A549 (cell line): ENCODE measurements at regions not wholly inside any gene's neighbourhood (a gene's known extent, or its start where the extent isn't known, plus 50 kb on each side); places are given as distances from the start of the nearest gene placed in this dataset.

Experiments
- ATAC-seq, 2 experiments: fragments of 200-7000 bp in 1 of 2; fragments of >200 bp in 1 of 2; cut with Nextera tagmentation in 1 of 2; cut with Tn5 transposase in 1 of 2; 3 replicates each; pipeline versions ENCODE4 v1.8.0 to v1.9.1; 2018 to 2020; ENCODE audit warnings: mild to moderate bottlenecking in 1 of 2, moderate library complexity in 1 of 2
- CTCF ChIA-PET: fragments of 300-600 bp; sonication (Branson Sonifier 250); formaldehyde crosslinking; extraction: SDS; loops from one replicate; lab custom pipeline; 2021; ENCODE audit warnings: antibody characterized with exemption, inconsistent platforms; lab: Yijun Ruan, JAX
- POLR2A ChIA-PET: fragments of 350-600 bp; formaldehyde crosslinking; extraction: SDS; loops from one replicate; lab custom pipeline; 2021; ENCODE audit warnings: antibody characterized with exemption, inconsistent platforms; lab: Yijun Ruan, JAX
- DNase-seq, 2 experiments: peaks; one replicate each; pipeline versions ENCODE4 v3.0.0 to v3.0.0-alpha.2; 2011 to 2016; ENCODE audit warnings: low read depth in 1 of 2, low spot score in 1 of 2
- FAIRE-seq: peaks from 2 replicates; lab custom pipeline; 2011; peaks lifted over from hg19 to GRCh38; lab: Jason Lieb, UNC
- H3K27ac ChIP-seq, 2 experiments: fragments of >200 bp; sonication (Bioruptor Twin); formaldehyde crosslinking; 3 replicates each; pipeline ENCODE4 v1.5.1; 2016 to 2017
- H3K4me1 ChIP-seq: fragments of >200 bp; sonication (Bioruptor Twin); formaldehyde crosslinking; 3 replicates; pipeline ENCODE4 v1.6.1; 2016
- H3K4me2 ChIP-seq: fragments of >200 bp; sonication (Bioruptor Twin); formaldehyde crosslinking; 3 replicates; pipeline ENCODE4 v1.6.1; 2016
- H3K4me3 ChIP-seq: fragments of >200 bp; sonication (Bioruptor Twin); formaldehyde crosslinking; 3 replicates; pipeline ENCODE4 v1.5.1; 2016
- H3K9me3 ChIP-seq: fragments of >200 bp; sonication (Bioruptor Twin); formaldehyde crosslinking; 3 replicates; pipeline ENCODE4 v1.6.1; 2016
- CBX8 ChIP-seq: fragments of 200-600 bp; sonication (generic); IDR thresholded peaks from 2 replicates; pipeline ENCODE4 v1.6.1; 2016
- FOSL2 ChIP-seq, 2 experiments: fragments of 450-650 bp in 1 of 2; fragments of >200 bp in 1 of 2; sonication (Bioruptor Twin) in 1 of 2; formaldehyde crosslinking; IDR thresholded peaks; 2 replicates each; pipeline versions ENCODE4 v1.5.0 to v1.6.1; 2016 to 2020; ENCODE audit warnings: mild to moderate bottlenecking in 1 of 2, moderate library complexity in 1 of 2
- HOXB13 ChIP-seq: fragments of 250-450 bp; sonication (Bioruptor Pico); IDR thresholded peaks from 2 replicates; pipeline ENCODE4 v1.5.0; 2020; ENCODE audit warnings: low read depth, mild to moderate bottlenecking, moderate library complexity
- KDM1A ChIP-seq: fragments of 200-600 bp; sonication (generic); IDR thresholded peaks from 2 replicates; pipeline ENCODE4 v1.6.1; 2016; ENCODE audit warnings: low read depth, mild to moderate bottlenecking
- NFE2L2 ChIP-seq: fragments of 150-350 bp; conservative IDR thresholded peaks from 2 replicates; pipeline ENCODE4 v1.6.1; 2014; ENCODE audit warnings: low read length
- RARB ChIP-seq: fragments of 250-450 bp; sonication (Bioruptor Pico); IDR thresholded peaks from 2 replicates; pipeline ENCODE4 v1.8.0; 2021; ENCODE audit warnings: mild to moderate bottlenecking, moderate library complexity
- RCOR1 ChIP-seq: fragments of 150-350 bp; IDR thresholded peaks from 2 replicates; pipeline ENCODE4 v1.6.1; 2014; ENCODE audit warnings: antibody characterized with exemption, low read length, low read depth
- SMC3 ChIP-seq: fragments of >200 bp; sonication (Bioruptor Twin); formaldehyde crosslinking; IDR thresholded peaks from 3 replicates; pipeline ENCODE4 v1.6.1; 2018; ENCODE audit warnings: inconsistent platforms
- TP53 ChIP-seq: fragments of 250-450 bp; sonication (Bioruptor Pico); IDR thresholded peaks from 2 replicates; pipeline ENCODE4 v1.5.0; 2021; ENCODE audit warnings: mild to moderate bottlenecking, moderate library complexity
- ZFP36 ChIP-seq: fragments of 450-650 bp; IDR thresholded peaks from 2 replicates; pipeline ENCODE4 v1.6.1; 2014; ENCODE audit warnings: borderline replicate concordance; ENCODE audit not compliant: partially characterized antibody
- ZNF302 ChIP-seq: fragments of 250-450 bp; sonication (Bioruptor Pico); IDR thresholded peaks from 2 replicates; pipeline ENCODE4 v1.9.0; 2021; ENCODE audit warnings: inconsistent platforms, mild to moderate bottlenecking, moderate library complexity
- WGBS: methylation state at CpG from one replicate; pipeline ENCODE4 v1.1.6; 2017; ENCODE audit errors: missing lambda C conversion rate; 5-methylcytosine and 5-hydroxymethylcytosine counted together
- TF ChIP-seq, protein P1 (sequence below): fragments of 200-600 bp; sonication (generic); IDR thresholded peaks from 2 replicates; pipeline ENCODE4 v1.6.1; 2016; ENCODE audit warnings: antibody characterized with exemption, mild to moderate bottlenecking, moderate library complexity
- TF ChIP-seq, protein P2 (sequence below): IDR thresholded peaks from 2 replicates; pipeline ENCODE4 v1.6.1; 2012

GRCh38 chr15:96407482-96407881 is 77.0 kb downstream of the NR2F2 start:
- ChIA-PET POLR2A (no interaction called here), CTCF (no interaction called here)
- Histone ChIP-seq H3K9me3 (0 out of 3 replicates have a peak, but pooled peaks cover 6% of the 10 kb centered on the region), H3K4me2 (no peak overlapping the region), H3K4me3 (no peak overlapping the region), H3K4me1 (no peaks in the 10 kb centered on the region)
- DNase-seq = no peak
- 55% methylated on average over 2 of the region's 2 CpGs for WGBS
- no peak for TF ChIP-seq ZFP36
- TF ChIP-seq, all 56 proteins: peak for 0
- FAIRE-seq (no peak), ATAC-seq (no peak)
- no peak overlapping the region for H3K27ac ChIP-seq

GRCh38 chr15:96408591-96409183 is 78.2 kb downstream of the NR2F2 start:
- DNase-seq = no peak
- no peak overlapping the region for H3K27ac ChIP-seq
- CTCF ChIA-PET = no interaction called here
- TF ChIP-seq RCOR1 = no peak
- TF ChIP-seq RARB (CRISPR knock-in tag) = no peak
- TF ChIP-seq FOSL2 (IDR thresholded peaks at IDR 0.05) = no peak
- TF ChIP-seq FOSL2 (CRISPR knock-in tag; IDR thresholded peaks at IDR 0.05) = no peak
- TF ChIP-seq, protein P1, sequence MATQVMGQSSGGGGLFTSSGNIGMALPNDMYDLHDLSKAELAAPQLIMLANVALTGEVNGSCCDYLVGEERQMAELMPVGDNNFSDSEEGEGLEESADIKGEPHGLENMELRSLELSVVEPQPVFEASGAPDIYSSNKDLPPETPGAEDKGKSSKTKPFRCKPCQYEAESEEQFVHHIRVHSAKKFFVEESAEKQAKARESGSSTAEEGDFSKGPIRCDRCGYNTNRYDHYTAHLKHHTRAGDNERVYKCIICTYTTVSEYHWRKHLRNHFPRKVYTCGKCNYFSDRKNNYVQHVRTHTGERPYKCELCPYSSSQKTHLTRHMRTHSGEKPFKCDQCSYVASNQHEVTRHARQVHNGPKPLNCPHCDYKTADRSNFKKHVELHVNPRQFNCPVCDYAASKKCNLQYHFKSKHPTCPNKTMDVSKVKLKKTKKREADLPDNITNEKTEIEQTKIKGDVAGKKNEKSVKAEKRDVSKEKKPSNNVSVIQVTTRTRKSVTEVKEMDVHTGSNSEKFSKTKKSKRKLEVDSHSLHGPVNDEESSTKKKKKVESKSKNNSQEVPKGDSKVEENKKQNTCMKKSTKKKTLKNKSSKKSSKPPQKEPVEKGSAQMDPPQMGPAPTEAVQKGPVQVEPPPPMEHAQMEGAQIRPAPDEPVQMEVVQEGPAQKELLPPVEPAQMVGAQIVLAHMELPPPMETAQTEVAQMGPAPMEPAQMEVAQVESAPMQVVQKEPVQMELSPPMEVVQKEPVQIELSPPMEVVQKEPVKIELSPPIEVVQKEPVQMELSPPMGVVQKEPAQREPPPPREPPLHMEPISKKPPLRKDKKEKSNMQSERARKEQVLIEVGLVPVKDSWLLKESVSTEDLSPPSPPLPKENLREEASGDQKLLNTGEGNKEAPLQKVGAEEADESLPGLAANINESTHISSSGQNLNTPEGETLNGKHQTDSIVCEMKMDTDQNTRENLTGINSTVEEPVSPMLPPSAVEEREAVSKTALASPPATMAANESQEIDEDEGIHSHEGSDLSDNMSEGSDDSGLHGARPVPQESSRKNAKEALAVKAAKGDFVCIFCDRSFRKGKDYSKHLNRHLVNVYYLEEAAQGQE = no peak
- TF ChIP-seq ZNF302 (CRISPR knock-in tag) = no peak
- no peak for TF ChIP-seq HOXB13 (CRISPR knock-in tag)
- TF ChIP-seq SMC3 = no peak
- no peak for TF ChIP-seq NFE2L2
- TF ChIP-seq, protein P2, sequence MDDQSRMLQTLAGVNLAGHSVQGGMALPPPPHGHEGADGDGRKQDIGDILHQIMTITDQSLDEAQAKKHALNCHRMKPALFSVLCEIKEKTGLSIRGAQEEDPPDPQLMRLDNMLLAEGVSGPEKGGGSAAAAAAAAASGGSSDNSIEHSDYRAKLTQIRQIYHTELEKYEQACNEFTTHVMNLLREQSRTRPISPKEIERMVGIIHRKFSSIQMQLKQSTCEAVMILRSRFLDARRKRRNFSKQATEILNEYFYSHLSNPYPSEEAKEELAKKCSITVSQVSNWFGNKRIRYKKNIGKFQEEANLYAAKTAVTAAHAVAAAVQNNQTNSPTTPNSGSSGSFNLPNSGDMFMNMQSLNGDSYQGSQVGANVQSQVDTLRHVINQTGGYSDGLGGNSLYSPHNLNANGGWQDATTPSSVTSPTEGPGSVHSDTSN = no peak
- no peak; the same call in 1 of the 2 replicates for TF ChIP-seq CBX8
- TF ChIP-seq, all 56 proteins: peak for 0
- POLR2A ChIA-PET = no interaction called here
- H3K4me1 ChIP-seq = no peaks in the 10 kb centered on the region
- ATAC-seq = no peak
- H3K9me3 ChIP-seq = 0 out of 3 replicates have a peak, but pooled peaks cover 6% of the 10 kb centered on the region
- no peak overlapping the region for H3K4me2 ChIP-seq
- FAIRE-seq = no peak
- WGBS = 40% methylated on average over 20 of the region's 20 CpGs
- H3K4me3 ChIP-seq = no peak overlapping the region

- no peak overlapping the region for H3K27ac ChIP-seq
- H3K9me3 ChIP-seq = 0 out of 3 replicates have a peak, but pooled peaks cover 6% of the 10 kb centered on the region
- FAIRE-seq (no peak), DNase-seq (no peak), ATAC-seq (no peak; a peak in 2 of 6 replicates)
- H3K4me2 ChIP-seq = peak overlapping the region; percentile 43
- 55% methylated on average over 73 of the region's 77 CpGs for WGBS
- H3K4me1 ChIP-seq = no peaks in the 10 kb centered on the region
- no peak overlapping the region for H3K4me3 ChIP-seq
- POLR2A ChIA-PET = no interaction called here
- CTCF ChIA-PET = no interaction called here
- TF ChIP-seq KDM1A (no peak), TP53 (no peak), CBX8 (0 out of 2 replicates have a peak, but pooled peaks have one; percentile 9)
These were observed 79.0 kb downstream of the NR2F2 start for GRCh38 chr15:96409215-96410138.
